ENCODE measurements at regions not wholly inside any gene's neighbourhood (a gene's known extent, or its start where the extent isn't known, plus 50 kb on each side); places are given as distances from the start of the nearest gene placed in this dataset.

- peak; percentile 36 for DNase-seq (ENCODE audit: low read depth)
Measured at GRCh38 chr19:28746478-28746877, 466.5 kb downstream of the UQCRFS1 start.

- DNase-seq (ENCODE audit: low read depth): no peak
Measured at GRCh38 chr19:28744943-28745342, 468.0 kb downstream of the UQCRFS1 start.

GRCh38 chr19:28744014-28744413 lies 468.9 kb downstream of the UQCRFS1 start:
- DNase-seq (ENCODE audit: low read depth): no peak

- peak; percentile 56 for DNase-seq (ENCODE audit: low read depth)
Measured at GRCh38 chr19:28737021-28737895, 475.7 kb downstream of the UQCRFS1 start.

GRCh38 chr19:28736528-28736927 lies 476.4 kb downstream of the UQCRFS1 start:
- DNase-seq (ENCODE audit: low read depth): no peak

- no peak for DNase-seq (ENCODE audit: low read depth)
Measured at GRCh38 chr19:28731577-28731976, 481.4 kb downstream of the UQCRFS1 start.

- DNase-seq (ENCODE audit: low read depth): no peak
Measured at GRCh38 chr19:28730791-28731512, 482.0 kb downstream of the UQCRFS1 start.

GRCh38 chr19:28727480-28728159 lies 485.3 kb downstream of the UQCRFS1 start:
- peak; percentile 26 for DNase-seq (ENCODE audit: low read depth)

GRCh38 chr19:28726533-28727479 lies 486.1 kb downstream of the UQCRFS1 start:
- no peak for DNase-seq (ENCODE audit: low read depth)

- DNase-seq (ENCODE audit: low read depth): no peak
Measured at GRCh38 chr19:28718909-28719308, 494.0 kb downstream of the UQCRFS1 start.

GRCh38 chr19:28715157-28715556 lies 497.8 kb downstream of the UQCRFS1 start:
- peak; percentile 86 for DNase-seq (ENCODE audit: low read depth)

GRCh38 chr19:28711411-28711810 lies 501.5 kb downstream of the UQCRFS1 start:
- no peak for DNase-seq (ENCODE audit: low read depth)

- peak; percentile 31 for DNase-seq (ENCODE audit: low read depth)
Measured at GRCh38 chr19:28710278-28710677, 502.7 kb downstream of the UQCRFS1 start.

- peak; percentile 11 for DNase-seq (ENCODE audit: low read depth)
Measured at GRCh38 chr19:28706693-28707092, 506.3 kb downstream of the UQCRFS1 start.

GRCh38 chr19:28705008-28705407 lies 507.9 kb downstream of the UQCRFS1 start:
- peak; percentile 91 for DNase-seq (ENCODE audit: low read depth)

GRCh38 chr19:28703400-28703956 lies 509.5 kb downstream of the UQCRFS1 start:
- no peak for DNase-seq (ENCODE audit: low read depth)

GRCh38 chr19:28701491-28701890 lies 511.5 kb downstream of the UQCRFS1 start:
- peak; percentile 28 for DNase-seq (ENCODE audit: low read depth)

GRCh38 chr19:28700176-28700575 lies 512.8 kb downstream of the UQCRFS1 start:
- DNase-seq (ENCODE audit: low read depth): no peak

- no peak for DNase-seq (ENCODE audit: low read depth)
Measured at GRCh38 chr19:28697308-28697707, 515.6 kb downstream of the UQCRFS1 start.

- DNase-seq (ENCODE audit: low read depth): peak; percentile 65
Measured at GRCh38 chr19:28694812-28695211, 518.1 kb downstream of the UQCRFS1 start.
